ENCODE measurements at regions not wholly inside any gene's neighbourhood (a gene's known extent, or its start where the extent isn't known, plus 50 kb on each side); places are given as distances from the start of the nearest gene placed in this dataset.
A peak's percentile ranks its signal among the peaks of the same experiment; 100 is the strongest.

GRCh38 chr10:4249841-4250586 lies 465.0 kb upstream of the KLF6 start:
- ChIA-PET POLR2A (no interaction called here), CTCF (no interaction called here)
- peak overlapping the region; percentile 3 for H3K27ac Mint-ChIP-seq

DNA sequence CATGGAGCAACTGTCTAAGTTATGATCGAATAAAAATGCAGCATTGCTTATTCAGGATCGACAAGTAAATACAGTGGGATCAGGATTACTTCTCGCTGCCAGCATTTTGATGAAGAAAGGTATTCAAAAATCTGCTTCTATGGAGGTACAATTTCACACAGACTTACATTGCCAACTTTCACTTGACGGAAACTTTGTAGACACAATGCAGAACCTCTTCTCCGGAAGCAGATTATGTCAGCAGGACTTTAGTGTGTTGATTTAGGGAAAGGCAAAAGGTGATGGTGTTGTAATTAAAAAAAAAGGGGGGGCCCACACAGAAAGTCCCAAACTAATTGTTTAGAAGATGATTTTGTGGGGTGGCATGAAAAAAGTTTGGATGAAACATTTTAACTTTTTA lies 462.4 kb upstream of the KLF6 start:
- ChIA-PET POLR2A (no interaction called here), CTCF (interaction anchor here (0.6 kb wide), 1 partner anchor 152 kb away, joined by 3 read pairs; no protein-coding TSS in a partner anchor)
- Mint-ChIP-seq H3K27me3 (no peaks in the 10 kb centered on the region), H3K36me3 (ENCODE audit: low read depth) (no peaks in the 10 kb centered on the region), H3K27ac (no peak overlapping the region), H3K4me1 (ENCODE audit: low read depth) (peaks cover 47% of the 10 kb centered on the region), H3K4me3 (no peak overlapping the region), H3K9me3 (no peaks in the 10 kb centered on the region)
- no peak for ATAC-seq
- no peak for DNase-seq
- TF ChIP-seq, protein P1, sequence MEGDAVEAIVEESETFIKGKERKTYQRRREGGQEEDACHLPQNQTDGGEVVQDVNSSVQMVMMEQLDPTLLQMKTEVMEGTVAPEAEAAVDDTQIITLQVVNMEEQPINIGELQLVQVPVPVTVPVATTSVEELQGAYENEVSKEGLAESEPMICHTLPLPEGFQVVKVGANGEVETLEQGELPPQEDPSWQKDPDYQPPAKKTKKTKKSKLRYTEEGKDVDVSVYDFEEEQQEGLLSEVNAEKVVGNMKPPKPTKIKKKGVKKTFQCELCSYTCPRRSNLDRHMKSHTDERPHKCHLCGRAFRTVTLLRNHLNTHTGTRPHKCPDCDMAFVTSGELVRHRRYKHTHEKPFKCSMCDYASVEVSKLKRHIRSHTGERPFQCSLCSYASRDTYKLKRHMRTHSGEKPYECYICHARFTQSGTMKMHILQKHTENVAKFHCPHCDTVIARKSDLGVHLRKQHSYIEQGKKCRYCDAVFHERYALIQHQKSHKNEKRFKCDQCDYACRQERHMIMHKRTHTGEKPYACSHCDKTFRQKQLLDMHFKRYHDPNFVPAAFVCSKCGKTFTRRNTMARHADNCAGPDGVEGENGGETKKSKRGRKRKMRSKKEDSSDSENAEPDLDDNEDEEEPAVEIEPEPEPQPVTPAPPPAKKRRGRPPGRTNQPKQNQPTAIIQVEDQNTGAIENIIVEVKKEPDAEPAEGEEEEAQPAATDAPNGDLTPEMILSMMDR (IDR thresholded peaks at IDR 0.05): no peak
- intact Hi-C loops (cut with micrococcal nuclease): no loop called here

More at GRCh38 chr10:4249841-4250586, 465.0 kb upstream of the KLF6 start:
- TF ChIP-seq, protein P1 (IDR thresholded peaks at IDR 0.05): no peak
- no peak overlapping the region for H3K4me3 Mint-ChIP-seq
- H3K36me3 Mint-ChIP-seq (ENCODE audit: low read depth): no peaks in the 10 kb centered on the region
- intact Hi-C loops (cut with micrococcal nuclease): no loop called here
- ATAC-seq: no peak
- DNase-seq: no peak
- peaks cover 3% of the 10 kb centered on the region for H3K27me3 Mint-ChIP-seq
- peaks cover 30% of the 10 kb centered on the region for H3K4me1 Mint-ChIP-seq (ENCODE audit: low read depth)
- no peaks in the 10 kb centered on the region for H3K9me3 Mint-ChIP-seq

GRCh38 chr10:4246881-4247358 lies 461.9 kb upstream of the KLF6 start:
- CTCF ChIA-PET: no interaction called here
- H3K4me3 Mint-ChIP-seq: no peak overlapping the region
- H3K27me3 Mint-ChIP-seq: no peaks in the 10 kb centered on the region
- H3K9me3 Mint-ChIP-seq: no peaks in the 10 kb centered on the region
- DNase-seq (no peak), ATAC-seq (peak; percentile 63)
- peaks cover 51% of the 10 kb centered on the region for H3K4me1 Mint-ChIP-seq (ENCODE audit: low read depth)
- no peaks in the 10 kb centered on the region for H3K36me3 Mint-ChIP-seq (ENCODE audit: low read depth)
- POLR2A ChIA-PET: interaction anchor here (1.1 kb wide), 1 partner anchor 462 kb away, joined by 3 read pairs; the partner anchor contains the start of gene KLF6
- TF ChIP-seq, protein P1 (IDR thresholded peaks at IDR 0.05): no peak
- H3K27ac Mint-ChIP-seq: peak overlapping the region; percentile 58
- intact Hi-C loops (cut with micrococcal nuclease): no loop called here

DNA sequence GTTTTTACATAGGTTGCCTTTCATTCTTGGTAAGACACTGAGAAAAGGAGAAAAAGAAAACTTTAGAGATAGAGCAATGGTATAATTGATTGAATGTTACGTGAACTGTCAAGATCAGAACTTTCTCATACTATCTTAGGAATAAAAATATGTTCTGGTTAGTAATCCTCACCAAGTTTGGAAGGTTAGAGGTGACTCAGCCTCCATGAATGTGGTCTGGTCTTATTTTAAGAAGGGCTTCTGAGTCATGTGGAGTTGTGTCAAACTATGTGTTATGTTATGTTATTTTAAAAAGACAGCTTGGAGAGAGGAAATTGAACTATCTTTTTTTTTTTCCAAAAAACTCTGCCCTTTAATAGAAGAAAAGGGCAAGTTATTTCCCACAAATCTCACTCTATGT lies 458.6 kb upstream of the KLF6 start:
- ChIA-PET POLR2A (no interaction called here), CTCF (interaction anchor here (0.5 kb wide), 1 partner anchor 296 kb away, joined by 3 read pairs; no protein-coding TSS in a partner anchor)
- DNase-seq: peak; percentile 47
- intact Hi-C loops (cut with micrococcal nuclease): no loop called here
- TF ChIP-seq, protein P1 (IDR thresholded peaks at IDR 0.05): no peak
- H3K4me1 Mint-ChIP-seq (ENCODE audit: low read depth): peaks cover 43% of the 10 kb centered on the region
- H3K4me3 Mint-ChIP-seq: no peak overlapping the region
- H3K36me3 Mint-ChIP-seq (ENCODE audit: low read depth): no peaks in the 10 kb centered on the region
- H3K27me3 Mint-ChIP-seq: no peaks in the 10 kb centered on the region
- no peaks in the 10 kb centered on the region for H3K9me3 Mint-ChIP-seq
- ATAC-seq: peak; percentile 83
- H3K27ac Mint-ChIP-seq: no peak overlapping the region

GRCh38 chr10:4243169-4243568 lies 458.2 kb upstream of the KLF6 start:
- intact Hi-C loops (cut with micrococcal nuclease): no loop called here
- DNase-seq: no peak
- Mint-ChIP-seq H3K36me3 (ENCODE audit: low read depth) (no peaks in the 10 kb centered on the region), H3K9me3 (no peaks in the 10 kb centered on the region), H3K27ac (no peak overlapping the region), H3K27me3 (no peaks in the 10 kb centered on the region), H3K4me3 (no peak overlapping the region), H3K4me1 (ENCODE audit: low read depth) (peaks cover 43% of the 10 kb centered on the region)
- TF ChIP-seq, protein P1 (IDR thresholded peaks at IDR 0.05): no peak
- ATAC-seq: no peak
- CTCF ChIA-PET: no interaction called here
- POLR2A ChIA-PET: no interaction called here
